HG02870 (cell line): ENCODE measurements at regions not wholly inside any gene's neighbourhood (a gene's known extent, or its start where the extent isn't known, plus 50 kb on each side); places are given as distances from the start of the nearest gene placed in this dataset.
"Not testable (repeated sequence)": the region's sequence is repeated elsewhere in the genome, so short reads cannot be mapped to it uniquely, and the experiment has no call there.

Experiments
- ATAC-seq: cut with Tn5 transposase; IDR thresholded peaks from one replicate; pipeline ENCODE4 v1.9.1; 2021; ENCODE audit warnings: mild to moderate bottlenecking, moderate library complexity; ENCODE audit not compliant: unreplicated experiment

GRCh38 chr1:5603353-5604104 lies 388.7 kb downstream of the NPHP4 start:
- no peak for ATAC-seq

- not testable (repeated sequence) for ATAC-seq
Measured at GRCh38 chr1:5602718-5603117, 389.5 kb downstream of the NPHP4 start.

GRCh38 chr1:5601516-5601915 lies 390.7 kb downstream of the NPHP4 start:
- no peak for ATAC-seq

GRCh38 chr1:5599541-5599940 lies 392.7 kb downstream of the NPHP4 start:
- ATAC-seq, result no peak

- ATAC-seq, result no peak
Measured at GRCh38 chr1:5598824-5599395, 393.3 kb downstream of the NPHP4 start.

- ATAC-seq, result no peak
Measured at GRCh38 chr1:5597991-5598823, 394.0 kb downstream of the NPHP4 start.

- no peak for ATAC-seq
Measured at GRCh38 chr1:5597171-5597850, 394.9 kb downstream of the NPHP4 start.

GRCh38 chr1:5596651-5597050 lies 395.6 kb downstream of the NPHP4 start:
- no peak for ATAC-seq

GRCh38 chr1:5595531-5596170 lies 396.6 kb downstream of the NPHP4 start:
- no peak for ATAC-seq

- ATAC-seq, result no peak
Measured at GRCh38 chr1:5594056-5594956, 397.9 kb downstream of the NPHP4 start.

GRCh38 chr1:5590717-5591116 lies 401.5 kb downstream of the NPHP4 start:
- no peak for ATAC-seq

- ATAC-seq, result no peak
Measured at GRCh38 chr1:5586629-5587028, 405.6 kb downstream of the NPHP4 start.

GRCh38 chr1:5585256-5585655 lies 407.0 kb downstream of the NPHP4 start:
- ATAC-seq, result no peak

- no peak for ATAC-seq
Measured at GRCh38 chr1:5580926-5581325, 411.3 kb downstream of the NPHP4 start.

- no peak for ATAC-seq
Measured at GRCh38 chr1:5579966-5580365, 412.3 kb downstream of the NPHP4 start.

GRCh38 chr1:5578690-5579089 lies 413.5 kb downstream of the NPHP4 start:
- ATAC-seq, result no peak

GRCh38 chr1:5577255-5578040 lies 414.8 kb downstream of the NPHP4 start:
- no peak for ATAC-seq

- ATAC-seq, result no peak
Measured at GRCh38 chr1:5576673-5577065, 415.6 kb downstream of the NPHP4 start.
